Left ventricle myocardium inferior (tissue), 1 donor: ENCODE measurements at regions not wholly inside any gene's neighbourhood (a gene's known extent, or its start where the extent isn't known, plus 50 kb on each side); places are given as distances from the start of the nearest gene placed in this dataset.

Source experiments
- DNase-seq: peaks from one replicate; pipeline ENCODE4 v3.0.0-alpha.2; 2020
- H3K27ac ChIP-seq: fragments of 200-600 bp; replicated peaks from 2 replicates; pipeline ENCODE4 v1.8.0; 2021
- H3K27me3 ChIP-seq: fragments of 200-600 bp; 2 replicates; pipeline ENCODE4 v1.8.0; 2021; ENCODE audit warnings: low read depth
- H3K36me3 ChIP-seq: fragments of 200-600 bp; 2 replicates; pipeline ENCODE4 v1.8.0; 2021
- H3K4me1 ChIP-seq: fragments of 200-600 bp; 2 replicates; pipeline ENCODE4 v1.8.0; 2021
- H3K4me3 ChIP-seq: fragments of 200-600 bp; 2 replicates; pipeline ENCODE4 v1.8.0; 2021; ENCODE audit warnings: mild to moderate bottlenecking, moderate library complexity
- H3K9me3 ChIP-seq: fragments of 200-600 bp; replicated peaks from 2 replicates; pipeline ENCODE4 v1.8.0; 2021
- CTCF ChIP-seq: fragments of 200-600 bp; IDR thresholded peaks from 2 replicates; pipeline ENCODE4 v1.8.0; 2021; ENCODE audit warnings: antibody characterized with exemption, mild to moderate bottlenecking, borderline replicate concordance
- intact Hi-C: fragments of 100-400 bp; cut with micrococcal nuclease; formaldehyde crosslinking; loops from one replicate; pipeline ENCODE4 v1.11.0; 2022
- donor health status: DM: no; HTN: yes; CAD: no; lungs with severe emphysema.

GRCh38 chr13:50414640-50415039, 399.4 kb downstream of the KCNRG start:
- Histone ChIP-seq H3K4me1 (peaks cover 20% of the 10 kb centered on the region), H3K4me3 (no peak overlapping the region), H3K27ac (no peak overlapping the region), H3K36me3 (no peaks in the 10 kb centered on the region), H3K9me3 (peaks cover 8% of the 10 kb centered on the region), H3K27me3 (no peaks in the 10 kb centered on the region)
- intact Hi-C loops: no loop called here
- DNase-seq: no peak
- no peak for TF ChIP-seq CTCF

GRCh38 chr13:50415428-50415827, 400.2 kb downstream of the KCNRG start:
- Histone ChIP-seq H3K4me1 (peaks cover 27% of the 10 kb centered on the region), H3K4me3 (no peak overlapping the region), H3K36me3 (no peaks in the 10 kb centered on the region), H3K27me3 (no peaks in the 10 kb centered on the region), H3K9me3 (peaks cover 8% of the 10 kb centered on the region), H3K27ac (no peak overlapping the region)
- TF ChIP-seq CTCF: no peak
- no peak for DNase-seq
- intact Hi-C loops: no loop called here

- intact Hi-C loops: no loop called here
- TF ChIP-seq CTCF: no peak
- Histone ChIP-seq H3K4me3 (no peak overlapping the region), H3K27ac (no peak overlapping the region), H3K36me3 (no peaks in the 10 kb centered on the region), H3K27me3 (no peaks in the 10 kb centered on the region), H3K9me3 (peaks cover 8% of the 10 kb centered on the region), H3K4me1 (peaks cover 38% of the 10 kb centered on the region)
- DNase-seq: no peak
Observed at GRCh38 chr13:50417597-50417996, 402.4 kb downstream of the KCNRG start.

- no peak for TF ChIP-seq CTCF
- Histone ChIP-seq H3K36me3 (no peaks in the 10 kb centered on the region), H3K27me3 (no peaks in the 10 kb centered on the region), H3K4me1 (peaks cover 56% of the 10 kb centered on the region), H3K9me3 (peaks cover 8% of the 10 kb centered on the region), H3K4me3 (peak overlapping the region; percentile 26), H3K27ac (peak overlapping the region; percentile 61)
- no peak for DNase-seq
- intact Hi-C loops: no loop called here
Observed at GRCh38 chr13:50419331-50419865, 404.2 kb downstream of the KCNRG start.

GRCh38 chr13:50419896-50420295, 404.7 kb downstream of the KCNRG start:
- H3K27ac ChIP-seq: peak overlapping the region; percentile 61
- H3K9me3 ChIP-seq: peaks cover 7% of the 10 kb centered on the region
- peaks cover 61% of the 10 kb centered on the region for H3K4me1 ChIP-seq
- peak; percentile 26 for DNase-seq
- H3K36me3 ChIP-seq: no peaks in the 10 kb centered on the region
- intact Hi-C loops: no loop called here
- H3K4me3 ChIP-seq: peak overlapping the region; percentile 26
- no peak for TF ChIP-seq CTCF
- H3K27me3 ChIP-seq: no peaks in the 10 kb centered on the region
